ENCODE measurements at regions not wholly inside any gene's neighbourhood (a gene's known extent, or its start where the extent isn't known, plus 50 kb on each side); places are given as distances from the start of the nearest gene placed in this dataset.

DNA sequence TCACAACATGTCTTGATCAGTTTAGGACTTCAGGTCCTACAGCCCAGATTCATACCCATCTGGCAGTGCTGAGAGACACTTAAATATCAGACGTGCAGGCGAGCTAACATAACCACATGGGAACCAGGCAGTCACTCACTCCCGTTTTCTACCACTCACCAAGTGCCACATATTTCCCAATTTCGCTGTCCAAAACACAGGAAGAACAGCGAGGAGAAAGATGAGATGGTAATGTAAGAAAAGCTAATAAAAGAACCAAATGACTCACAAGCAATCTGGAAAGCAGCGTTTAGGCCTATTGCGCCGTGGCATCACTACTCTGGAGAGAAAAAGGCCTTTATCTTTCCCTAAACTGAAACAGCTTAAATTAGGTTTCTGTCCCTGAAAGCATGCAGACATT is 647.8 kb upstream of the SLC39A10 start:
- Histone ChIP-seq H3K4me3 (ENCODE audit: low read depth, low read length) (no peak overlapping the region), H3K36me3 (ENCODE audit: control insufficient read depth in 2 of 2, insufficient read depth in 1 of 2, low read length in 2 of 2) (no peaks in the 10 kb centered on the region), H3K4me1 (ENCODE audit: control insufficient read depth, insufficient read depth, low read length) (no peaks in the 10 kb centered on the region), H3K9me3 (ENCODE audit: control insufficient read depth, insufficient read depth, low read depth, low read length) (no peaks in the 10 kb centered on the region), H3K27ac (ENCODE audit: extremely low read depth, low read depth, low read length) (no peak overlapping the region)
- ChIA-PET CTCF (no interaction called here), POLR2A (no interaction called here)
- TF ChIP-seq ELK4 (IDR thresholded peaks at IDR 0.05; ENCODE audit: borderline replicate concordance, low read depth, low read length) (no peak), ZNF561 (tag by site-specific recombination; IDR thresholded peaks at IDR 0.05; ENCODE audit: borderline replicate concordance) (no peak), HOXD13 (CRISPR knock-in tag; IDR thresholded peaks at IDR 0.05; ENCODE audit: borderline replicate concordance) (no peak), ZNF292 (tag by site-specific recombination; IDR thresholded peaks at IDR 0.05; ENCODE audit: borderline replicate concordance, low read depth) (no peak), ZNF223 (tag by site-specific recombination; IDR thresholded peaks at IDR 0.05) (no peak), ZNF600 (tag by site-specific recombination; IDR thresholded peaks at IDR 0.05) (no peak), ZNF184 (tag by site-specific recombination; IDR thresholded peaks at IDR 0.05) (no peak)

DNA sequence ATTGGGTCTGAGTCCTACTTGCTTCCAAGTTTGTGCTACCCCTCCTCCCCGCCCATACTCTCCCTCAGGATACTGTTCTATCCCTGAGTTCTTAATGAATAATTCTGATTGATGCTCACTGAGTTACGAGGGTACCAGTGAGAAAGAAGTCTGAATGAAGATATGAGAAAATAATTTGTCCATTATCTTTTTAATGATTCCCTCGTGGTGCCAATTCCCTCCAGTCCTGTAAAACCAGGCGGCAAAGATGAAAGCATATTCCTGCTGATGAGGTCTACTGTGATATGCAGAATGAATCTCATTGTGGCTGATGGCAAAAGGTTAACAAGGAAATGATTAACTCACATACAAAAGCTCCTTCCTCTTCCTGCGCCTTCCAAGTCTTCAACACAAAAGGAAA is 650.2 kb upstream of the SLC39A10 start:
- ChIA-PET POLR2A (no interaction called here), CTCF (no interaction called here)
- Histone ChIP-seq H3K4me3 (ENCODE audit: low read depth, low read length) (no peak overlapping the region), H3K9me3 (ENCODE audit: control insufficient read depth, insufficient read depth, low read depth, low read length) (no peaks in the 10 kb centered on the region), H3K36me3 (ENCODE audit: control insufficient read depth in 2 of 2, insufficient read depth in 1 of 2, low read length in 2 of 2) (no peaks in the 10 kb centered on the region), H3K4me1 (ENCODE audit: control insufficient read depth, insufficient read depth, low read length) (no peaks in the 10 kb centered on the region), H3K27ac (ENCODE audit: extremely low read depth, low read depth, low read length) (no peak overlapping the region)
- TF ChIP-seq ZNF747 (tag by site-specific recombination; IDR thresholded peaks at IDR 0.05) (no peak), ZNF214 (tag by site-specific recombination; IDR thresholded peaks at IDR 0.05; ENCODE audit: borderline replicate concordance) (no peak), ZNF341 (tag by site-specific recombination; IDR thresholded peaks at IDR 0.05; ENCODE audit: low read depth) (no peak), ZBTB21 (tag by site-specific recombination; IDR thresholded peaks at IDR 0.05) (no peak), ZNF521 (tag by site-specific recombination; IDR thresholded peaks at IDR 0.05) (no peak), ZSCAN23 (tag by site-specific recombination; IDR thresholded peaks at IDR 0.05) (no peak)

- no peaks in the 10 kb centered on the region for H3K36me3 ChIP-seq (ENCODE audit: control insufficient read depth in 2 of 2, insufficient read depth in 1 of 2, low read length in 2 of 2)
- POLR2A ChIA-PET, result no interaction called here
These were observed 653.0 kb upstream of the SLC39A10 start for GRCh38 chr2:195003881-195004471.

More at GRCh38 chr2:195003881-195004471, 653.0 kb upstream of the SLC39A10 start:
- no peak overlapping the region for H3K27ac ChIP-seq (ENCODE audit: extremely low read depth, low read depth, low read length)
- no peak overlapping the region for H3K4me3 ChIP-seq (ENCODE audit: low read depth, low read length)
- H3K4me1 ChIP-seq (ENCODE audit: control insufficient read depth, insufficient read depth, low read length), result no peaks in the 10 kb centered on the region
- TF ChIP-seq ZNF449 (tag by site-specific recombination; IDR thresholded peaks at IDR 0.05), result no peak
- no peak for TF ChIP-seq ZFHX2 (tag by site-specific recombination; conservative IDR thresholded peaks at IDR 0.05)
- TF ChIP-seq ZNF670 (tag by site-specific recombination; IDR thresholded peaks at IDR 0.05; ENCODE audit: low read depth), result no peak
- no peak for TF ChIP-seq ZNF416 (tag by site-specific recombination; IDR thresholded peaks at IDR 0.05)
- TF ChIP-seq ZNF146 (tag by site-specific recombination; IDR thresholded peaks at IDR 0.05), result no peak
- TF ChIP-seq ZXDB (tag by site-specific recombination; IDR thresholded peaks at IDR 0.05), result no peak
- TF ChIP-seq ZBTB1 (tag by site-specific recombination; IDR thresholded peaks at IDR 0.05), result no peak
- TF ChIP-seq ZNF837 (tag by site-specific recombination; IDR thresholded peaks at IDR 0.05), result no peak
- no peak for TF ChIP-seq ZNF677 (tag by site-specific recombination; IDR thresholded peaks at IDR 0.05)
- TF ChIP-seq ZSCAN23 (tag by site-specific recombination; IDR thresholded peaks at IDR 0.05), result no peak
- TF ChIP-seq SP3 (tag by site-specific recombination; IDR thresholded peaks at IDR 0.05), result no peak
- no peak for TF ChIP-seq KLF9 (tag by site-specific recombination; IDR thresholded peaks at IDR 0.05; ENCODE audit: low read depth)
- TF ChIP-seq ZNF155 (tag by site-specific recombination; IDR thresholded peaks at IDR 0.05), result no peak
- no peak for TF ChIP-seq ZNF24 (tag by site-specific recombination; IDR thresholded peaks at IDR 0.05)
- no peak for TF ChIP-seq SETDB1 (IDR thresholded peaks at IDR 0.05; ENCODE audit: insufficient read length, low read length)
- no peak for TF ChIP-seq ZNF529 (tag by site-specific recombination; IDR thresholded peaks at IDR 0.05; ENCODE audit: insufficient replicate concordance)
- TF ChIP-seq, protein P1, sequence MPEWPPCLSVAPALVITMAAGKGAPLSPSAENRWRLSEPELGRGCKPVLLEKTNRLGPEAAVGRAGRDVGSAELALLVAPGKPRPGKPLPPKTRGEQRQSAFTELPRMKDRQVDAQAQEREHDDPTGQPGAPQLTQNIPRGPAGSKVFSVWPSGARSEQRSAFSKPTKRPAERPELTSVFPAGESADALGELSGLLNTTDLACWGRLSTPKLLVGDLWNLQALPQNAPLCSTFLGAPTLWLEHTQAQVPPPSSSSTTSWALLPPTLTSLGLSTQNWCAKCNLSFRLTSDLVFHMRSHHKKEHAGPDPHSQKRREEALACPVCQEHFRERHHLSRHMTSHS (tag by site-specific recombination; IDR thresholded peaks at IDR 0.05), result no peak
- no peak for TF ChIP-seq BCL11A (tag by site-specific recombination; IDR thresholded peaks at IDR 0.05; ENCODE audit: low read depth)
- TF ChIP-seq GLIS2 (tag by site-specific recombination; IDR thresholded peaks at IDR 0.05), result no peak
- TF ChIP-seq ZNF548 (tag by site-specific recombination; IDR thresholded peaks at IDR 0.05), result no peak
- H3K9me3 ChIP-seq (ENCODE audit: control insufficient read depth, insufficient read depth, low read depth, low read length), result no peaks in the 10 kb centered on the region
- CTCF ChIA-PET, result no interaction called here
